ENCODE measurements at regions not wholly inside any gene's neighbourhood (a gene's known extent, or its start where the extent isn't known, plus 50 kb on each side); places are given as distances from the start of the nearest gene placed in this dataset.
A peak's percentile ranks its signal among the peaks of the same experiment; 100 is the strongest.

- Histone ChIP-seq H3K4me3 (no peak overlapping the region), H3K27ac (no peak overlapping the region), H3K9me3 (ENCODE audit: low read depth) (no peaks in the 10 kb centered on the region), H3K4me1 (ENCODE audit: low read depth) (no peaks in the 10 kb centered on the region), H3K27me3 (no peaks in the 10 kb centered on the region), H3K36me3 (no peaks in the 10 kb centered on the region)
- no peak for TF ChIP-seq CTCF (IDR thresholded peaks at IDR 0.05; ENCODE audit: low read depth, low read length)
- no peak for DNase-seq (ENCODE audit: low read depth in 1 of 2, low spot score in 1 of 2)
Measured at GRCh38 chr6:150683320-150683719, 83.6 kb downstream of the PLEKHG1 start.

- no peak overlapping the region for H3K27ac ChIP-seq
Measured at GRCh38 chr6:150684161-150684560, 84.5 kb downstream of the PLEKHG1 start.

DNA sequence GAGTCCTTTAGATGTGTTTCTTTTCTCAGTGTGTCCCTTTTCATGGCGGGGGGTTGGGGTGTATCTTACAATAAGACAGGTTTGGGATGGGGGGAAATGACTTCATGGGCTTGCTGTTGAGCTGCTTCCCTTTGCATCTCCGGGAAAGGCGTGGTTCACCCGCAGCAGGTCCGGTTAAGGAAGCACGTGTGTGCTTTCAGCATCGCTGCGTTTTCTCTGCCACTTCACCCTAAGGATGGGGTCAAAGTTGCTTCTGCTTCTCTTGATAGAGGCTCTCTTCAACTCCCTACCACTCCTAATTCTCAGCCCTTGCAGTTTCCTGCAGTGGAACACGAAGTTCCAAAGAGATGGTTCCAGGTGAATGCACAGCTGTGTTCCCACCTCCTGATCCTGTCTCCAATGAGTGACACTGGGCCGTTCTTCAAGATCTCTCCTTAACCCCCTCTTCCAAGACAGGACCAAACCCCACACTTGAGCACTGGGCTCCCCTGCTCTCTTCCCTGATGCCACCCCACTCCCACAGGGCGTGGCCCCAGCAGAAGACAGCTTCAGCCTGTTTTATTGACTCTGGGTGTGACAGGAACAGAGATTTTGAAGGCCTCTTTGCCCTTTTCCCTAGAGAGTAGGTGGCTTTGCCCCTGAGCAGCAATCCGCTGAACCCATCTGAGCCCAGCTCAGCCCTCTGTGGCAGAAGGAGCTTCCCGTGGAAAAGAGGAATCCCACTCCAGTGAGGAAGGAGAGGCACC, 85.2 kb downstream of the PLEKHG1 start:
- DNase-seq (ENCODE audit: low read depth in 1 of 2, low spot score in 1 of 2) = no peak
- Histone ChIP-seq H3K27ac (no peak overlapping the region), H3K36me3 (no peaks in the 10 kb centered on the region), H3K4me3 (no peak overlapping the region), H3K4me1 (ENCODE audit: low read depth) (no peaks in the 10 kb centered on the region), H3K27me3 (no peaks in the 10 kb centered on the region), H3K9me3 (ENCODE audit: low read depth) (no peaks in the 10 kb centered on the region)
- no peak for TF ChIP-seq CTCF (IDR thresholded peaks at IDR 0.05; ENCODE audit: low read depth, low read length)

More at GRCh38 chr6:150684161-150684560, 84.5 kb downstream of the PLEKHG1 start:
- no peak for DNase-seq (ENCODE audit: low read depth in 1 of 2, low spot score in 1 of 2)
- no peaks in the 10 kb centered on the region for H3K36me3 ChIP-seq
- no peaks in the 10 kb centered on the region for H3K4me1 ChIP-seq (ENCODE audit: low read depth)
- no peaks in the 10 kb centered on the region for H3K27me3 ChIP-seq
- no peaks in the 10 kb centered on the region for H3K9me3 ChIP-seq (ENCODE audit: low read depth)
- no peak overlapping the region for H3K4me3 ChIP-seq
- TF ChIP-seq CTCF (IDR thresholded peaks at IDR 0.05; ENCODE audit: low read depth, low read length) = no peak

- no peaks in the 10 kb centered on the region for H3K4me1 ChIP-seq (ENCODE audit: low read depth)
- no peaks in the 10 kb centered on the region for H3K36me3 ChIP-seq
- DNase-seq (ENCODE audit: low read depth in 1 of 2, low spot score in 1 of 2) = peak in 1 of 2 donors; percentile 12
- H3K4me3 ChIP-seq = no peak overlapping the region
- peak; percentile 45 for TF ChIP-seq CTCF (IDR thresholded peaks at IDR 0.05; ENCODE audit: low read depth, low read length)
- no peaks in the 10 kb centered on the region for H3K27me3 ChIP-seq
- H3K9me3 ChIP-seq (ENCODE audit: low read depth) = no peaks in the 10 kb centered on the region
- H3K27ac ChIP-seq = no peak overlapping the region
Measured at GRCh38 chr6:150685860-150686259, 86.2 kb downstream of the PLEKHG1 start.

GRCh38 chr6:150686566-150686965, 86.9 kb downstream of the PLEKHG1 start:
- no peaks in the 10 kb centered on the region for H3K36me3 ChIP-seq
- H3K4me3 ChIP-seq = no peak overlapping the region
- TF ChIP-seq CTCF (IDR thresholded peaks at IDR 0.05; ENCODE audit: low read depth, low read length) = no peak
- DNase-seq (ENCODE audit: low read depth in 1 of 2, low spot score in 1 of 2) = no peak
- H3K27ac ChIP-seq = no peak overlapping the region
- no peaks in the 10 kb centered on the region for H3K9me3 ChIP-seq (ENCODE audit: low read depth)
- H3K4me1 ChIP-seq (ENCODE audit: low read depth) = no peaks in the 10 kb centered on the region
- H3K27me3 ChIP-seq = no peaks in the 10 kb centered on the region

All from cardiac muscle cell (in vitro differentiated cells and primary cell).